ENCODE measurements at regions not wholly inside any gene's neighbourhood (a gene's known extent, or its start where the extent isn't known, plus 50 kb on each side); places are given as distances from the start of the nearest gene placed in this dataset.
A peak's percentile ranks its signal among the peaks of the same experiment; 100 is the strongest.

GRCh38 chr5:105034401-105034763 is 1471.8 kb upstream of the NUDT12 start:
- DNase-seq: no peak

- DNase-seq: no peak
These were observed 1471.2 kb upstream of the NUDT12 start for GRCh38 chr5:105033637-105034400.

DNA sequence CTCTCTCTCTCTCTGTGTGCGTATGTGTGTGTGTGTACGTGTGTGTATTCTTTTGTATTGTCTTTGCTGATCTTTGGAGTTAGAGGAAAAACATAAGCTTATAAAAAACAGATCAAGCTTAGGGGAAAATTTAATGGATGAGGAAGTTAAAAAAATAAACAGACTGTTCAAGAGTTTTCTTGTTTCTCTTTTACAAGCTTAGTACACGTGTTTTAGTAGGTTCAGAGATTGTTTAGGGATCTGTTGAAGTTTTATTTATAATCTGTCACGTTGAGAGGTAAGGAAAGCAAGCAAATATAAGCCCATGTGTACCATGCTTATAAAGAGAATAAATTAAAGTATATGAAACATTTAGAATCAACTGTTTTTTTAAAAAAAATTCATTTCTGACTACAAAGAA is 1470.3 kb upstream of the NUDT12 start:
- no peak for DNase-seq

- no peak for DNase-seq
These were observed 1467.6 kb upstream of the NUDT12 start for GRCh38 chr5:105030153-105030552.

- no peak for DNase-seq
These were observed 1452.5 kb upstream of the NUDT12 start for GRCh38 chr5:105015098-105015497.

- DNase-seq: peak; percentile 62
These were observed 1436.0 kb upstream of the NUDT12 start for GRCh38 chr5:104998572-104998971.

GRCh38 chr5:104998169-104998568 is 1435.6 kb upstream of the NUDT12 start:
- peak; percentile 82 for DNase-seq

DNA sequence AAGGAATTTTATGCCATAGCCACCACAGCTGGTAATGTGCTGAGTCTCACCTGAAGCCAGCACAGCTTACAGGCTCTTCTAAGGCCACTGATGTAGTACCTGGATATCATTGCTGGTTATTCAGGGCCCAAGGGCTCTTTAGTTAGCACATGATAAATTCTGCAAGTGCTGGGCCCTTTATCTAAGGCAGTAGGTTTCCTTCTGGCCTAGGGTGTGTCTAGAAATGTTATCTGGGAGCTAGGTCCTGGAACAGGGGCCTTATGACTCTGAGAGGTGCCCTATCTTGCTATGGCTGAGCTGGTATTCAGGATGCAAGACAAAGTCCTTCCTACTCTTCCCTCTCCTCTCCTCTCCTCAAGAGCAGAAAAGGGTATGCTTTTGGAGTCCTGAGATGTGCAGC is 1424.5 kb upstream of the NUDT12 start:
- DNase-seq: no peak

GRCh38 chr5:104977529-104977928 is 1414.9 kb upstream of the NUDT12 start:
- DNase-seq: peak; percentile 76

GRCh38 chr5:104967806-104968410 is 1405.3 kb upstream of the NUDT12 start:
- no peak for DNase-seq

DNA sequence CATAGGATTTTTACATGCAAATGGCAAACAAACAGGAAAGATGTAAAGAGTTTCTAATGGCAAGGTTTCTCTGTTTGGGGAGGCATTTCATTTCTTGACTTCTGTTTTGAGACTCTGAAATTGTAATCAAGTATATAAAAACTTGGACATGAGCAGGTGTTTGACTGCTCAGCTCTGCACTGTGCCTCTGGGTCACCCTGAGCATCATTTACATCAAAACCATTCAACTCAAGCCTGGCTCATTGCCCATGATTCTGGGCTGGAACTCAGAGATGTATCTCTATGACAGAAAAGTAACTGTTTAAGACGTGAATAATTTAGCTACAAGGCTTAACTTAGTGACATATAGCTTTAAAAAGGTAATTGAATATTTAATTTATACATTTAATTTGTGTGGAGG is 1402.4 kb upstream of the NUDT12 start:
- DNase-seq: no peak

DNA sequence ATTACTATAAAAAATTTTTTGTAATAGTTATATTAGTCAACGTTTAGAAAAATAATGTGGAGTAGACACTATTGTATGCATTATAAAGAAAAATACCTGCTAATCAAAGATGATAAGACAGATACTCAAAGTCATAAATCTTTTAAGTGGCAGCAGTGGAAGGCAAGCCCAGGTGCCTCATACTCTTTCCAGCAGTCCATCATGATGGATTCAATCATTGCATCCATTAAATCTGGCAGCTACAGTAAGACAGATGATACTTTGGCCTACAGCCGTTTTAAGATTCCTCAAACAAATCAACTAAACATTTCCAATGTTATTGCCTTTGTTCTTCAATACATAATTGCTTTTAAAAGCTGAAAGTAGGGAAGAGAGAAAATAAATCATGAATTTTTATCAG is 1392.9 kb upstream of the NUDT12 start:
- no peak for DNase-seq

DNA sequence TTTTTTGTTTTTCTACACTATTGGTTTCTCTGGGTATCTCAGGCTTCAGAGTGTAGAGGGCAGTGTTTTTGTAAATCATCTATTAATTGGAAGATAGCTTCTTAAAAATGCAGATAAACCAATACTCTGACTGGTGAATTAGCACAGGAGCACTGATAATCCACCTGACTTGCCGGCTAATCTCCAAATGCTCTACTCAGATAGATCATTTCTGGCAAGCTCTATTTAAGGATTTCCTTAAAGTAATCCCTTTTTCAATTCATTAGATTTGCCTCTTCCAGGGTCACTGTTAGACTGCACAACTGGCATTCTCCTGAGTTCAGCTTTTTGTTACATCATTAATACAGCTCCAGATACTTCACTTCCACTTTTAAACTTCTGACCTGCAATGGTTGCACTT is 1390.3 kb upstream of the NUDT12 start:
- DNase-seq: no peak

DNA sequence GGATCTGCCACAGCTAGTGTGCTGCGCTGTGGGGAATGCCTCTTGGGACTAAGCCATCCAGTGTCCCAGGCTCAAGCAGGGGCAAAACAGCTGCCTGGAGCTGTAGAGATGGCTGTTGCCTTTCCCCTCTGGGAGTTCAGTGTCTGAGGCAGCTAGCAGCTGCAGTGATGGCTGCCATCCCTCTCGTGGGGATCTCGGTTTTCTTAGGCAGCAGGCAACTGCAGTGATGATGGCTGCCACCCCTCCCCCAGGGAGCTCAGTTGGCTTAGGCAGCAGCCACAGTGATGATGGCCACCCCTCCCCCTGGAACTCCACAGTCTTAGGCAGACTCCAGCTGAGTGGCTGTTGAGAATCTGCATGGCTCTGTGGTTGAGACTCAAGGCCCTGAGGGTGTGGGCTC is 1389.2 kb upstream of the NUDT12 start:
- DNase-seq: no peak

- no peak for DNase-seq
These were observed 1384.5 kb upstream of the NUDT12 start for GRCh38 chr5:104947076-104947475.

DNA sequence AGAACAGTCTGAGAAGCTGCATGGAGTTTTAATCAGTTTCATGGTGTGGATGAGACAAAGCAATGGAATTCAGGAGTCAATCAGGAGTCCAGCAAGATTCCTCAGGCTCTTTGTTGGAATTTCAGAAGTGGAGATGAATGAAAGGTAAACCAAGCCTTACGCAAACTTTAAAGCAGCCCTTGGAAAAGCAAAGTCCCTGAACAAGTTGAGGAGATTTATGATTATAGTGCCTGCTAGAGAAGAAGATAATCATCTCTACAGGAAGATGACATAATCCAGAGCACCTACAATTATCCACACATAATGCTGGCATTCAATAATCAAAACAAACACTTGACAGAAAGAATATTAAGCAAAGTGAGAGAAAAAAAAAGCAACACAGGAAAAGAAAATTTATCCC is 1380.1 kb upstream of the NUDT12 start:
- peak; percentile 16 for DNase-seq

- no peak for DNase-seq
These were observed 1378.5 kb upstream of the NUDT12 start for GRCh38 chr5:104941030-104941645.

- DNase-seq: no peak
These were observed 1375.0 kb upstream of the NUDT12 start for GRCh38 chr5:104937598-104937997.

DNA sequence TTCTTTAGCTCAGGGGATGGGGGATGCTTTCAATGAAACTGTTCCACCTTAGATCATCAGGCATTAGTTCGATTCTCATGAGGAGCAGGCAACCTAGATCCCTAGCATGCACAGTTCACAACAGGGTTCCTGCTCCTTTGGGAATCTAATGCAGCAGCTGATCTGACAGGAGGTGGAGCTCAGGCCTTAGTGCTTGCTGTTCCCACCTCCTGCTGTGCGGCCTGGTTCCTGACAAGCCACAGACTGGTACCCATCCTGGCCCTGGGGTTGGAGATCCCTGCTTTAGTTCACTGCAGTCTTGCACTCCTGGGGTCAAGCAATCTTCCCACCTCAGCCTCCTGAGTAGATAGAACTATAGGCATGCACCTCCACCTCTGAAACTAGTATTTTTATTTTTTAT is 1369.8 kb upstream of the NUDT12 start:
- DNase-seq: no peak

GRCh38 chr5:104928906-104929520 is 1366.4 kb upstream of the NUDT12 start:
- no peak for DNase-seq

DNA sequence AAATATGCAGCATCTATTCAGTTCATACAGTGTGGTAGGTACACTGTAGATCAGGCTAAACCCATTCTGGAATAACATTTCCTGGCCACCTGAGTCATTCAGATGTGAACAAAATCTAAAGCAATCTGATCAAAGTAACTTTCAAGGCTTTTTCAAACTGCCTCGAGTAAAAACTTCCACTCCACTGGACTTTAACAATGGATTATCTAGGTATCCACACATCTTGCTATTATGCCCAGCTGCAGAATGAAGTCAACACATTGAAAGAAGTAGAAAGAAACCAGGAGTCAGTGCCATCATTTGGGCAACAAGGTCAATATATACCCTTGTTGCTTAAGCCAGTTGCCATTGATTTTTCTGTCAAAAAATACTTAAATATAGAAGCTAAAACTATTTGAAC is 1352.6 kb upstream of the NUDT12 start:
- no peak for DNase-seq

GRCh38 chr5:104914536-104915070 is 1352.0 kb upstream of the NUDT12 start:
- DNase-seq: no peak

DNA sequence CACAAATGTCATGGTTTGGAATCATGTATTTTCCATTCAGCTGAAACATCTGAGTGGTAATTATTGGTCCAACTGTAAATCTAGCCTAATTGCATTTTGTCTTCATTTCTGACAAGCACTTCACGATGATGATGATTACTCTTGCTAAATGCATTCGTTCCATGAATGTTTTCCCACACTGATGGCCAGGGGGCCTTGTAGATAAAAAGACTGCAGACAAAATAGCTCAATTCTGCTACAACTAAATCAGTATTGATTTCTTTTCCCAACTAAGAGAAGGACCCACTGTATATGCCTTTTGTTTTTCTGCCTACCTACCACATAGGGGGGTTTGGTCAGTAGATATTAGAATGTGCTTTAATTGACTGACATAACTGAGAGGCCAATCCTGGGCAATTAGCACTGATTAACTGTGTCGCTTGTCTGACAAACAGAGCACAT is 1351.3 kb upstream of the NUDT12 start:
- DNase-seq: no peak

- no peak for DNase-seq
These were observed 1347.2 kb upstream of the NUDT12 start for GRCh38 chr5:104909803-104910202.

All from DMS53 (cell line).